Activated CD8-positive, alpha-beta T cell treated with anti-CD3 and anti-CD28 coated beads for 36 hours (primary cell): ENCODE measurements at regions not wholly inside any gene's neighbourhood (a gene's known extent, or its start where the extent isn't known, plus 50 kb on each side); places are given as distances from the start of the nearest gene placed in this dataset.

ENCODE experiments used
- ATAC-seq: fragments of 200-7000 bp; cut with Tn5 transposase; one replicate; pipeline ENCODE4 v1.10.0; 2021; ENCODE audit warnings: mild to moderate bottlenecking, moderate library complexity
- CTCF ChIA-PET: fragments of 350-600 bp; sonication (Branson Sonifier 250); formaldehyde crosslinking; loops from one replicate; lab custom pipeline; 2021; ENCODE audit warnings: antibody characterized with exemption; lab: Charles Lee
- POLR2A ChIA-PET: fragments of 350-600 bp; sonication (Branson Sonifier 250); formaldehyde crosslinking; loops from one replicate; lab custom pipeline; 2021; ENCODE audit warnings: antibody characterized with exemption; lab: Charles Lee
- DNase-seq: peaks from one replicate; pipeline ENCODE4 v3.0.0-alpha.2; 2020
- H3K27ac Mint-ChIP-seq: one replicate; pipeline ENCODE4 v1.8.0; 2021; ENCODE audit warnings: mild to moderate bottlenecking, mixed read lengths
- H3K27me3 Mint-ChIP-seq: one replicate; pipeline ENCODE4 v1.8.0; 2021; ENCODE audit warnings: mixed read lengths
- H3K36me3 Mint-ChIP-seq: one replicate; pipeline ENCODE4 v1.8.0; 2021; ENCODE audit warnings: low read depth, mixed read lengths
- H3K4me1 Mint-ChIP-seq: one replicate; pipeline ENCODE4 v1.8.0; 2021; ENCODE audit warnings: low read depth, mixed read lengths
- H3K4me3 Mint-ChIP-seq: one replicate; pipeline ENCODE4 v1.8.0; 2021; ENCODE audit warnings: mild to moderate bottlenecking, moderate library complexity, mixed read lengths
- H3K9me3 Mint-ChIP-seq: one replicate; pipeline ENCODE4 v1.8.0; 2021; ENCODE audit warnings: mixed read lengths
- intact Hi-C: fragments of 100-400 bp; cut with micrococcal nuclease; formaldehyde crosslinking; loops from one replicate; pipeline ENCODE4 v1.10.0; 2022
- TF ChIP-seq, protein P1 (sequence below): fragments of 200-600 bp; IDR thresholded peaks from one replicate; pipeline ENCODE4 v1.8.0; 2022; ENCODE audit warnings: antibody characterized with exemption, mild to moderate bottlenecking

DNA sequence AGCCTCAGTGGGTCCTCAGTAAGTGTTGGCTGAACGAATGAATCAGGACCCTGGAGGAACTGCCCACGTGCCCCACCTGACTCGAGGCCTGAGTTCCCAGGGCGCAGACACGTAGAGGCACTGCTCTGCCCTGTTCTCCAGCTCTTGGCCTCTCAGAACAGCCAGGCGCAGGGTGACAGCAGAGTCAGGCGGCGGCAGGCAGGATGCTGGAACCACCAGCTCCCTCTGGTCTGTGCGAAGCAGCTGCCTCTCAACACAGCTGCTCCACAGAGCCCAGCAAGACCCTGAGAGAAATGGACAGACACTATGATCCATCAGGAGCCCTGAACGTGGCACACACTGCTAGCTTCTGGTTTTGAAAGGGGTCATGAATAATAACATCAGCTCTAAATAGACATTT, 53.1 kb upstream of the BCO1 start:
- TF ChIP-seq, protein P1, sequence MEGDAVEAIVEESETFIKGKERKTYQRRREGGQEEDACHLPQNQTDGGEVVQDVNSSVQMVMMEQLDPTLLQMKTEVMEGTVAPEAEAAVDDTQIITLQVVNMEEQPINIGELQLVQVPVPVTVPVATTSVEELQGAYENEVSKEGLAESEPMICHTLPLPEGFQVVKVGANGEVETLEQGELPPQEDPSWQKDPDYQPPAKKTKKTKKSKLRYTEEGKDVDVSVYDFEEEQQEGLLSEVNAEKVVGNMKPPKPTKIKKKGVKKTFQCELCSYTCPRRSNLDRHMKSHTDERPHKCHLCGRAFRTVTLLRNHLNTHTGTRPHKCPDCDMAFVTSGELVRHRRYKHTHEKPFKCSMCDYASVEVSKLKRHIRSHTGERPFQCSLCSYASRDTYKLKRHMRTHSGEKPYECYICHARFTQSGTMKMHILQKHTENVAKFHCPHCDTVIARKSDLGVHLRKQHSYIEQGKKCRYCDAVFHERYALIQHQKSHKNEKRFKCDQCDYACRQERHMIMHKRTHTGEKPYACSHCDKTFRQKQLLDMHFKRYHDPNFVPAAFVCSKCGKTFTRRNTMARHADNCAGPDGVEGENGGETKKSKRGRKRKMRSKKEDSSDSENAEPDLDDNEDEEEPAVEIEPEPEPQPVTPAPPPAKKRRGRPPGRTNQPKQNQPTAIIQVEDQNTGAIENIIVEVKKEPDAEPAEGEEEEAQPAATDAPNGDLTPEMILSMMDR = no peak
- DNase-seq = no peak
- no peaks in the 10 kb centered on the region for H3K27me3 Mint-ChIP-seq
- POLR2A ChIA-PET = no interaction called here
- ATAC-seq = no peak
- H3K36me3 Mint-ChIP-seq = no peaks in the 10 kb centered on the region
- no peaks in the 10 kb centered on the region for H3K4me1 Mint-ChIP-seq
- no peak overlapping the region for H3K27ac Mint-ChIP-seq
- no peak overlapping the region for H3K4me3 Mint-ChIP-seq
- CTCF ChIA-PET = no interaction called here
- intact Hi-C loops = no loop called here
- H3K9me3 Mint-ChIP-seq = no peaks in the 10 kb centered on the region

DNA sequence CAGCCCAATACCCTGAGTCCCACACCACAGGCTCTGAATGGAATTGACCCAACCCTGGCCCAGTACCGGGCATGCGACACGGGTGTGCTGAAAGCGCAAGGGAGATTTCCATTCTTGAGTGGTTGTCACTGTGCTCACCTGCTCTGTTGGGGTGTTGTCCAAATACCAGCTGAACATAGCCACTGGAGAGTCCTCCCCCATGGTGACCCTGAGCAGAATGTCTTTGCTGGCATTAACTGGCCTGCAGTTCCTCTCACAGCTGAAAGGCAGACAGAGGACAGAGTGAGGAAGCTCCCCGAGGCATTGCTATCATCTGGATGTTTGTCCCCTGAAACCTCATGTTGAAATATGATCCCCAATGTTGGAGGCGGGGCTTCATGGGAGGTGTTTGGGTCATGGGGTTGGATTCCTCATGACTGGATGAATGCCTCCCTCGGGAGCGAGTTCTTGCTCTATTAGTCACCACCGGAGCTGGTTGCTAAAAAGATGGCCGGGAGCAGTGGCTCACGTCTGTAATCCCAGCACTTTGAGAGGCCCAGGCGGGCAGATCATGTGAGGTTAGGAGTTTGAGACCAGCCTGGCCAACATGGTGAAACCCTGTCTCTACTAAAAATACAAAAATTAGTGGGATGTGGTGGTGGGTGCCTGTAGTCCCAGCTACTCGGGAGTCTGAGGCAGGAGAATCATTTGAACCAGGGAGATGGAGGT, 57.3 kb upstream of the BCO1 start:
- POLR2A ChIA-PET = no interaction called here
- Mint-ChIP-seq H3K27ac (no peak overlapping the region), H3K27me3 (peaks cover 2% of the 10 kb centered on the region), H3K4me3 (no peak overlapping the region), H3K4me1 (no peaks in the 10 kb centered on the region), H3K36me3 (no peaks in the 10 kb centered on the region), H3K9me3 (no peaks in the 10 kb centered on the region)
- intact Hi-C loops = no loop called here
- TF ChIP-seq, protein P1 = no peak
- no peak for DNase-seq
- no peak for ATAC-seq
- CTCF ChIA-PET = no interaction called here

DNA sequence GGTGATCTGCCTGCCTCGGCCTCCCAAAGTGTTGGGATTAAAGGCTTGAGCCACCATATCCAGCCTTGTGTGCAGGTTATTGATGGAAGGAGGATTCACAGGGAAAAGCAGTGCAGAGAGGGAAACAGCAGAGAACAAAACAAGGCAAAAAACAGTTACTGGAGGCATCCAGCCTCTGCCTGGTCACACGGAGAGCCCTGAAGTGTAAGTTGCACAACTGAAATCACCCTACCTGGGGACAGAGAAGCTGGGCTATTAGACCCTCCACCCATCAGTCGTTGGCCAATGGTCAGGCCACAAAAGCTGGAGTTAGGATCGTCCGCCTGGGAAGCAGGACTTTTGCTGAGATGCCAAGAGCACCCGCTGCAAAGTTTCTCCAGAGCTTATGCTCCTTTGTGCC, 57.9 kb upstream of the BCO1 start:
- no peak for DNase-seq
- Mint-ChIP-seq H3K36me3 (no peaks in the 10 kb centered on the region), H3K27ac (no peak overlapping the region), H3K4me3 (no peak overlapping the region), H3K9me3 (no peaks in the 10 kb centered on the region), H3K27me3 (peaks cover 2% of the 10 kb centered on the region), H3K4me1 (no peaks in the 10 kb centered on the region)
- TF ChIP-seq, protein P1 = no peak
- ChIA-PET CTCF (no interaction called here), POLR2A (no interaction called here)
- no peak for ATAC-seq
- intact Hi-C loops = no loop called here

DNA sequence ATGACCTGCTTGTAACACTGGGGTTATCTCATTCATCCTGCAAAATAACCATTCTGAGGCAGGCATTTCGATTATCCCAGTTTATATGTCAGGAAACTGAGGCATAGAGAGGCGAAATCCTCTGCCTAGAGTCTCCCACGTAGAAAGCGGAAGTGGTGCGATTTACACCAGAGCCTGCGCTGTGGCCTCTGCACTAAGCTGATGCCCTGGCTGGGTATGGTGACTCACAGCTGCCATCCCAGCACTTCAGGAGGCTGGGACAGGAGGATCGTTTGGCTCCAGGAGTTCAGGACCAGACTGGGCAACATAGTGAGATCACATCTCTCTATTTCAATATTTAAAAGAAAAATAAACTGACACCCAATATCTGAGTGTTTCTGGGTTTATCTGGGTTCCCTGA, 59.3 kb upstream of the BCO1 start:
- POLR2A ChIA-PET = no interaction called here
- peaks cover 2% of the 10 kb centered on the region for H3K27me3 Mint-ChIP-seq
- DNase-seq (no peak), ATAC-seq (no peak)
- H3K36me3 Mint-ChIP-seq = no peaks in the 10 kb centered on the region
- TF ChIP-seq, protein P1 = no peak
- no peak overlapping the region for H3K27ac Mint-ChIP-seq
- no peaks in the 10 kb centered on the region for H3K4me1 Mint-ChIP-seq
- CTCF ChIA-PET = no interaction called here
- no peaks in the 10 kb centered on the region for H3K9me3 Mint-ChIP-seq
- no peak overlapping the region for H3K4me3 Mint-ChIP-seq
- intact Hi-C loops = no loop called here

DNA sequence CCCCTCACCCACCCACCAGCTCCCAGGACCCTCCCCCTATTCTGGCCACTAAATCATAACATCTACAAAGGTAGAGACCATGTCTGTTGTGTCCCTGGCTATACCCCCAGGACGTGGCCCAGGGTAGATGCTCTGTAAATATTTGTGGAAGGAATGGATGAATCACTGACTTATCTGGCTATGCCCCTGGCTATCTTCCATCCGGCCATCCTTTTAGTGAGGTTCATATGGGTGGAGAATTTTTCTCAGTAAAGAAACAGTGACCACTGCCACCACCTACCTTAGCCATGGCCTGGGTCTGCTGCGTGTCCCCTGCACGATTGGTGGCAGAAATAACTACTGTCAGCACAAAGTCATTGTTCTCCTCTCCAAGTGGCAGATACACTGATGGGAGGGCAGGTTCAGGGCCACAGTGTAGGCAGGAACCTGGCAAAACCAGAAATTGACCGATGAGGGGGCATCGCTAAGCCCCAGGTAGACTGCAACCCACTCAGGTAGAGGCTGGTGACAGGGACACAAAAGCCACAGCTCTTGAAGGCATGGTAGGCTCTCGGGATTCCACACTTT, 63.1 kb upstream of the BCO1 start:
- Mint-ChIP-seq H3K27ac (no peak overlapping the region), H3K36me3 (no peaks in the 10 kb centered on the region), H3K9me3 (no peaks in the 10 kb centered on the region), H3K27me3 (peaks cover 4% of the 10 kb centered on the region), H3K4me3 (no peak overlapping the region), H3K4me1 (no peaks in the 10 kb centered on the region)
- ChIA-PET CTCF (no interaction called here), POLR2A (no interaction called here)
- intact Hi-C loops = no loop called here
- no peak for ATAC-seq
- TF ChIP-seq, protein P1 = no peak
- no peak for DNase-seq
